A549 (cell line): ENCODE measurements at regions not wholly inside any gene's neighbourhood (a gene's known extent, or its start where the extent isn't known, plus 50 kb on each side); places are given as distances from the start of the nearest gene placed in this dataset.

Experiments
- CHD2 ChIP-seq: fragments of 150-350 bp; IDR thresholded peaks from 2 replicates; pipeline ENCODE4 v1.6.1; 2014; ENCODE audit warnings: low read length; ENCODE audit not compliant: partially characterized antibody
- EP300 ChIP-seq, 2 experiments: fragments of >200 bp; sonication (Bioruptor Twin); formaldehyde crosslinking; IDR thresholded peaks; 2 replicates in 1 of 2; 3 replicates in 1 of 2; pipeline ENCODE4 v1.6.1; 2016 to 2017
- ESRRA ChIP-seq: fragments of 150-350 bp; IDR thresholded peaks from 2 replicates; pipeline ENCODE4 v1.6.1; 2014; ENCODE audit warnings: mild to moderate bottlenecking, low read length, borderline replicate concordance
- FOSL2 ChIP-seq, 2 experiments: fragments of 450-650 bp in 1 of 2; fragments of >200 bp in 1 of 2; sonication (Bioruptor Twin) in 1 of 2; formaldehyde crosslinking; IDR thresholded peaks; 2 replicates each; pipeline versions ENCODE4 v1.5.0 to v1.6.1; 2016 to 2020; ENCODE audit warnings: mild to moderate bottlenecking in 1 of 2, moderate library complexity in 1 of 2
- GATA3 ChIP-seq: IDR thresholded peaks from 2 replicates; pipeline ENCODE4 v1.6.1; 2012; ENCODE audit warnings: borderline replicate concordance
- JUN ChIP-seq, 2 experiments: fragments of >200 bp; sonication (Bioruptor Twin); formaldehyde crosslinking; IDR thresholded peaks; 2 replicates in 1 of 2; 3 replicates in 1 of 2; pipeline ENCODE4 v1.6.1; 2016 to 2017
- PHF8 ChIP-seq: fragments of 200-600 bp; sonication (generic); IDR thresholded peaks from 2 replicates; pipeline ENCODE4 v1.6.1; 2016; ENCODE audit warnings: low read depth, mild to moderate bottlenecking, antibody characterized with exemption, moderate library complexity, borderline replicate concordance
- POLR2A ChIP-seq: IDR thresholded peaks from 2 replicates; pipeline ENCODE4 v1.6.1; 2012; ENCODE audit warnings: mild to moderate bottlenecking, low read length
- RCOR1 ChIP-seq: fragments of 150-350 bp; IDR thresholded peaks from 2 replicates; pipeline ENCODE4 v1.6.1; 2014; ENCODE audit warnings: antibody characterized with exemption, low read length, low read depth
- RFX5 ChIP-seq: fragments of 450-650 bp; IDR thresholded peaks from 2 replicates; pipeline ENCODE4 v1.7.1; 2014; ENCODE audit warnings: antibody characterized with exemption, mild to moderate bottlenecking, moderate library complexity
- RNF2 ChIP-seq: fragments of 200-600 bp; sonication (generic); IDR thresholded peaks from 2 replicates; pipeline ENCODE4 v1.6.1; 2016; ENCODE audit warnings: low read depth, mild to moderate bottlenecking, antibody characterized with exemption, moderate library complexity, borderline replicate concordance
- SREBF2 ChIP-seq: fragments of 450-650 bp; IDR thresholded peaks from 2 replicates; pipeline ENCODE4 v1.6.1; 2014; ENCODE audit warnings: mild to moderate bottlenecking, moderate library complexity
- ZC3H11A ChIP-seq: fragments of 450-650 bp; IDR thresholded peaks from 2 replicates; pipeline ENCODE4 v1.6.1; 2014; ENCODE audit warnings: antibody characterized with exemption, mild to moderate bottlenecking
- TF ChIP-seq, protein P1 (sequence below): fragments of >200 bp; sonication (Bioruptor Twin); formaldehyde crosslinking; IDR thresholded peaks from 3 replicates; pipeline ENCODE4 v1.5.1; 2016

- TF ChIP-seq, protein P1, sequence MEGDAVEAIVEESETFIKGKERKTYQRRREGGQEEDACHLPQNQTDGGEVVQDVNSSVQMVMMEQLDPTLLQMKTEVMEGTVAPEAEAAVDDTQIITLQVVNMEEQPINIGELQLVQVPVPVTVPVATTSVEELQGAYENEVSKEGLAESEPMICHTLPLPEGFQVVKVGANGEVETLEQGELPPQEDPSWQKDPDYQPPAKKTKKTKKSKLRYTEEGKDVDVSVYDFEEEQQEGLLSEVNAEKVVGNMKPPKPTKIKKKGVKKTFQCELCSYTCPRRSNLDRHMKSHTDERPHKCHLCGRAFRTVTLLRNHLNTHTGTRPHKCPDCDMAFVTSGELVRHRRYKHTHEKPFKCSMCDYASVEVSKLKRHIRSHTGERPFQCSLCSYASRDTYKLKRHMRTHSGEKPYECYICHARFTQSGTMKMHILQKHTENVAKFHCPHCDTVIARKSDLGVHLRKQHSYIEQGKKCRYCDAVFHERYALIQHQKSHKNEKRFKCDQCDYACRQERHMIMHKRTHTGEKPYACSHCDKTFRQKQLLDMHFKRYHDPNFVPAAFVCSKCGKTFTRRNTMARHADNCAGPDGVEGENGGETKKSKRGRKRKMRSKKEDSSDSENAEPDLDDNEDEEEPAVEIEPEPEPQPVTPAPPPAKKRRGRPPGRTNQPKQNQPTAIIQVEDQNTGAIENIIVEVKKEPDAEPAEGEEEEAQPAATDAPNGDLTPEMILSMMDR = no peak
- TF ChIP-seq GATA3 (no peak), FOSL2 (IDR thresholded peaks at IDR 0.05) (no peak), FOSL2 (CRISPR knock-in tag; IDR thresholded peaks at IDR 0.05) (no peak), ESRRA (no peak), PHF8 (no peak), EP300 (IDR thresholded peaks at IDR 0.05) (no peak), CHD2 (no peak), SREBF2 (no peak), JUN (IDR thresholded peaks at IDR 0.05) (no peak), RFX5 (no peak), ZC3H11A (no peak), RNF2 (no peak), POLR2A (no peak), RCOR1 (no peak)
These were observed 345.8 kb upstream of the CASK start for GRCh38 chrX:42269186-42269585.
